Liver (tissue), 8 donors: ENCODE measurements at regions not wholly inside any gene's neighbourhood (a gene's known extent, or its start where the extent isn't known, plus 50 kb on each side); places are given as distances from the start of the nearest gene placed in this dataset.

Experiments
- DNase-seq: peaks from one replicate; pipeline ENCODE4 v3.0.0-alpha.2; 2017; ENCODE audit warnings: low spot score
- H3K27ac ChIP-seq, 2 donors: one replicate each; pipeline ENCODE4 v1.7.0; 2013; ENCODE audit warnings: inconsistent platforms in 2 of 2, low read length in 2 of 2, control low read depth in 1 of 2, low read depth in 1 of 2, mild to moderate bottlenecking in 1 of 2
- H3K27me3 ChIP-seq, 4 donors: one replicate each; pipeline versions ENCODE4 v1.6.1 to v1.7.0; 2013; ENCODE audit warnings: low read length in 3 of 4, inconsistent platforms in 1 of 4, mild to moderate bottlenecking in 1 of 4, moderate library complexity in 1 of 4; ENCODE audit not compliant: control insufficient read depth in 4 of 4, insufficient read depth in 4 of 4
- H3K36me3 ChIP-seq, 4 donors: one replicate each; pipeline versions ENCODE4 v1.6.1 to v1.7.0; 2013; ENCODE audit warnings: low read length in 3 of 4, mild to moderate bottlenecking in 3 of 4, low read depth in 1 of 4, moderate library complexity in 1 of 4; ENCODE audit not compliant: control insufficient read depth in 4 of 4, insufficient read depth in 3 of 4
- H3K4me1 ChIP-seq, 4 donors: one replicate each; pipeline versions ENCODE4 v1.6.1 to v1.7.0; 2013; ENCODE audit warnings: low read length in 3 of 4, mild to moderate bottlenecking in 3 of 4, moderate library complexity in 1 of 4; ENCODE audit not compliant: control insufficient read depth in 4 of 4, insufficient read depth in 4 of 4
- H3K4me3 ChIP-seq, 3 donors: one replicate each; pipeline versions ENCODE4 v1.6.1 to v1.7.0; 2013; ENCODE audit warnings: low read length in 3 of 3, control low read depth in 1 of 3, low read depth in 1 of 3, mild to moderate bottlenecking in 1 of 3
- H3K9ac ChIP-seq, 2 donors: one replicate each; pipeline ENCODE4 v1.7.0; 2013; ENCODE audit warnings: low read length in 2 of 2, mild to moderate bottlenecking in 2 of 2, moderate library complexity in 2 of 2, control low read depth in 1 of 2, low read depth in 1 of 2
- H3K9me3 ChIP-seq, 4 donors: one replicate each; pipeline versions ENCODE4 v1.6.1 to v1.7.0; 2013; ENCODE audit warnings: low read length in 3 of 4; ENCODE audit not compliant: control insufficient read depth in 4 of 4
- EGR1 ChIP-seq, 2 donors: IDR thresholded peaks; 2 replicates each; pipeline ENCODE4 v1.6.1; 2016 to 2018; ENCODE audit warnings: antibody characterized with exemption in 2 of 2, low read depth in 2 of 2
- FOXA1 ChIP-seq: IDR thresholded peaks from 2 replicates; pipeline ENCODE4 v1.6.1; 2016; ENCODE audit warnings: antibody characterized with exemption
- FOXA2 ChIP-seq: IDR thresholded peaks from 2 replicates; pipeline ENCODE4 v1.6.1; 2016; ENCODE audit warnings: antibody characterized with exemption
- GABPA ChIP-seq, 2 donors: IDR thresholded peaks in 1 of 2; conservative IDR thresholded peaks in 1 of 2; 2 replicates each; pipeline ENCODE4 v1.6.1; 2016; ENCODE audit warnings: antibody characterized with exemption in 2 of 2, mild to moderate bottlenecking in 1 of 2, moderate library complexity in 1 of 2
- HNF4A ChIP-seq, 2 donors: conservative IDR thresholded peaks; 2 replicates each; pipeline ENCODE4 v1.6.1; 2016; ENCODE audit warnings: antibody characterized with exemption in 2 of 2, mild to moderate bottlenecking in 2 of 2
- HNF4G ChIP-seq: IDR thresholded peaks from 2 replicates; pipeline ENCODE4 v1.6.1; 2016; ENCODE audit warnings: antibody characterized with exemption
- RAD21 ChIP-seq, 2 donors: IDR thresholded peaks; 2 replicates each; pipeline ENCODE4 v1.6.1; 2016; ENCODE audit warnings: antibody characterized with exemption in 2 of 2, mild to moderate bottlenecking in 2 of 2
- SP1 ChIP-seq: IDR thresholded peaks from 2 replicates; pipeline ENCODE4 v1.6.1; 2018; ENCODE audit warnings: antibody characterized with exemption, mild to moderate bottlenecking
- TAF1 ChIP-seq: conservative IDR thresholded peaks from 2 replicates; pipeline ENCODE4 v1.6.1; 2016; ENCODE audit warnings: antibody characterized with exemption, mild to moderate bottlenecking
- WGBS: extraction: QIAGEN DNeasy Blood & Tissue Kit; methylation state at CpG from one replicate; pipeline ENCODE4 v1.1.7; 2013; 5-methylcytosine and 5-hydroxymethylcytosine counted together
- TF ChIP-seq, protein P1 (sequence below): IDR thresholded peaks from 2 replicates; pipeline ENCODE4 v1.6.1; 2016; ENCODE audit warnings: antibody characterized with exemption
- TF ChIP-seq, protein P2 (sequence below): IDR thresholded peaks from 2 replicates; pipeline ENCODE4 v1.6.1; 2016; ENCODE audit warnings: antibody characterized with exemption
- TF ChIP-seq, protein P3 (sequence below): fragments of 150-350 bp; IDR thresholded peaks from 2 replicates; pipeline ENCODE4 v1.5.1; 2017; ENCODE audit warnings: improper control_type of control experiment, low read depth, low read length; ENCODE audit not compliant: missing input control
- TF ChIP-seq, protein P4 (sequence below): IDR thresholded peaks from 2 replicates; pipeline ENCODE4 v1.6.1; 2016; ENCODE audit warnings: antibody characterized with exemption
- TF ChIP-seq, protein P5 (sequence below): IDR thresholded peaks from 2 replicates; pipeline ENCODE4 v1.6.1; 2016; ENCODE audit warnings: antibody characterized with exemption, mild to moderate bottlenecking
- donor health status: healthy.
- donor health status: healthy.
- donor health status: healthy.
- donor health status: healthy.
- donor health status: healthy.

DNA sequence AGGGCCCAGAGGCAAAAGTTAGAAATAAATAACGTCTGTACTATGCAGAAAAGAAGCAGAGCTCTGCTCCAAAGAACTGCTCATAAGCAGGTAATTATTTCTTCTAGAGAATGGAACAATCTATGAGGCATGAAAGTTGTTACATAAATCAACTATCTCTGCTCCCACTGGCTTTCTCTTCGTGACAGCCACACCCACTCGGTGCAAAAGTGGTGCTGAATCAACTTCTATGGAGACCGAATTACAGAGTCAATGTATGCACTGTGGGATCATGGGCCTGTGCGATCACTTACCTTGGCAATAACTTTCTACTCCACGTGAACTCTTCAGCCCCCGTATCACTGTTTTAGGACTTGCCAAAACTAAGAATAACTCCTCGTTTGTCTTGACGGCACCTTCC is 99.4 kb upstream of the ATXN3L start:
- H3K9me3 ChIP-seq = no peaks in the 10 kb centered on the region
- H3K4me3 ChIP-seq = no peak overlapping the region
- TF ChIP-seq, protein P1, sequence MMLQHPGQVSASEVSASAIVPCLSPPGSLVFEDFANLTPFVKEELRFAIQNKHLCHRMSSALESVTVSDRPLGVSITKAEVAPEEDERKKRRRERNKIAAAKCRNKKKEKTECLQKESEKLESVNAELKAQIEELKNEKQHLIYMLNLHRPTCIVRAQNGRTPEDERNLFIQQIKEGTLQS = no peak
- TF ChIP-seq, protein P2, sequence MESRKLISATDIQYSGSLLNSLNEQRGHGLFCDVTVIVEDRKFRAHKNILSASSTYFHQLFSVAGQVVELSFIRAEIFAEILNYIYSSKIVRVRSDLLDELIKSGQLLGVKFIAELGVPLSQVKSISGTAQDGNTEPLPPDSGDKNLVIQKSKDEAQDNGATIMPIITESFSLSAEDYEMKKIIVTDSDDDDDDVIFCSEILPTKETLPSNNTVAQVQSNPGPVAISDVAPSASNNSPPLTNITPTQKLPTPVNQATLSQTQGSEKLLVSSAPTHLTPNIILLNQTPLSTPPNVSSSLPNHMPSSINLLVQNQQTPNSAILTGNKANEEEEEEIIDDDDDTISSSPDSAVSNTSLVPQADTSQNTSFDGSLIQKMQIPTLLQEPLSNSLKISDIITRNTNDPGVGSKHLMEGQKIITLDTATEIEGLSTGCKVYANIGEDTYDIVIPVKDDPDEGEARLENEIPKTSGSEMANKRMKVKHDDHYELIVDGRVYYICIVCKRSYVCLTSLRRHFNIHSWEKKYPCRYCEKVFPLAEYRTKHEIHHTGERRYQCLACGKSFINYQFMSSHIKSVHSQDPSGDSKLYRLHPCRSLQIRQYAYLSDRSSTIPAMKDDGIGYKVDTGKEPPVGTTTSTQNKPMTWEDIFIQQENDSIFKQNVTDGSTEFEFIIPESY = no peak
- TF ChIP-seq TAF1 = no peak
- TF ChIP-seq SP1 = no peak
- TF ChIP-seq EGR1 (IDR thresholded peaks at IDR 0.05; ENCODE audit: low read depth in 2 of 2) = no peak
- no peak for TF ChIP-seq GABPA (IDR thresholded peaks at IDR 0.05 in 1 of 2, conservative IDR thresholded peaks at IDR 0.05 in 1 of 2)
- TF ChIP-seq RAD21 (IDR thresholded peaks at IDR 0.05) = no peak
- no peak for TF ChIP-seq HNF4A (conservative IDR thresholded peaks at IDR 0.05)
- TF ChIP-seq, protein P3, sequence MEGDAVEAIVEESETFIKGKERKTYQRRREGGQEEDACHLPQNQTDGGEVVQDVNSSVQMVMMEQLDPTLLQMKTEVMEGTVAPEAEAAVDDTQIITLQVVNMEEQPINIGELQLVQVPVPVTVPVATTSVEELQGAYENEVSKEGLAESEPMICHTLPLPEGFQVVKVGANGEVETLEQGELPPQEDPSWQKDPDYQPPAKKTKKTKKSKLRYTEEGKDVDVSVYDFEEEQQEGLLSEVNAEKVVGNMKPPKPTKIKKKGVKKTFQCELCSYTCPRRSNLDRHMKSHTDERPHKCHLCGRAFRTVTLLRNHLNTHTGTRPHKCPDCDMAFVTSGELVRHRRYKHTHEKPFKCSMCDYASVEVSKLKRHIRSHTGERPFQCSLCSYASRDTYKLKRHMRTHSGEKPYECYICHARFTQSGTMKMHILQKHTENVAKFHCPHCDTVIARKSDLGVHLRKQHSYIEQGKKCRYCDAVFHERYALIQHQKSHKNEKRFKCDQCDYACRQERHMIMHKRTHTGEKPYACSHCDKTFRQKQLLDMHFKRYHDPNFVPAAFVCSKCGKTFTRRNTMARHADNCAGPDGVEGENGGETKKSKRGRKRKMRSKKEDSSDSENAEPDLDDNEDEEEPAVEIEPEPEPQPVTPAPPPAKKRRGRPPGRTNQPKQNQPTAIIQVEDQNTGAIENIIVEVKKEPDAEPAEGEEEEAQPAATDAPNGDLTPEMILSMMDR = no peak
- TF ChIP-seq FOXA2 = no peak
- TF ChIP-seq HNF4G = no peak
- TF ChIP-seq, protein P4, sequence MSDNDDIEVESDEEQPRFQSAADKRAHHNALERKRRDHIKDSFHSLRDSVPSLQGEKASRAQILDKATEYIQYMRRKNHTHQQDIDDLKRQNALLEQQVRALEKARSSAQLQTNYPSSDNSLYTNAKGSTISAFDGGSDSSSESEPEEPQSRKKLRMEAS = no peak
- TF ChIP-seq FOXA1 = no peak
- TF ChIP-seq, protein P5, sequence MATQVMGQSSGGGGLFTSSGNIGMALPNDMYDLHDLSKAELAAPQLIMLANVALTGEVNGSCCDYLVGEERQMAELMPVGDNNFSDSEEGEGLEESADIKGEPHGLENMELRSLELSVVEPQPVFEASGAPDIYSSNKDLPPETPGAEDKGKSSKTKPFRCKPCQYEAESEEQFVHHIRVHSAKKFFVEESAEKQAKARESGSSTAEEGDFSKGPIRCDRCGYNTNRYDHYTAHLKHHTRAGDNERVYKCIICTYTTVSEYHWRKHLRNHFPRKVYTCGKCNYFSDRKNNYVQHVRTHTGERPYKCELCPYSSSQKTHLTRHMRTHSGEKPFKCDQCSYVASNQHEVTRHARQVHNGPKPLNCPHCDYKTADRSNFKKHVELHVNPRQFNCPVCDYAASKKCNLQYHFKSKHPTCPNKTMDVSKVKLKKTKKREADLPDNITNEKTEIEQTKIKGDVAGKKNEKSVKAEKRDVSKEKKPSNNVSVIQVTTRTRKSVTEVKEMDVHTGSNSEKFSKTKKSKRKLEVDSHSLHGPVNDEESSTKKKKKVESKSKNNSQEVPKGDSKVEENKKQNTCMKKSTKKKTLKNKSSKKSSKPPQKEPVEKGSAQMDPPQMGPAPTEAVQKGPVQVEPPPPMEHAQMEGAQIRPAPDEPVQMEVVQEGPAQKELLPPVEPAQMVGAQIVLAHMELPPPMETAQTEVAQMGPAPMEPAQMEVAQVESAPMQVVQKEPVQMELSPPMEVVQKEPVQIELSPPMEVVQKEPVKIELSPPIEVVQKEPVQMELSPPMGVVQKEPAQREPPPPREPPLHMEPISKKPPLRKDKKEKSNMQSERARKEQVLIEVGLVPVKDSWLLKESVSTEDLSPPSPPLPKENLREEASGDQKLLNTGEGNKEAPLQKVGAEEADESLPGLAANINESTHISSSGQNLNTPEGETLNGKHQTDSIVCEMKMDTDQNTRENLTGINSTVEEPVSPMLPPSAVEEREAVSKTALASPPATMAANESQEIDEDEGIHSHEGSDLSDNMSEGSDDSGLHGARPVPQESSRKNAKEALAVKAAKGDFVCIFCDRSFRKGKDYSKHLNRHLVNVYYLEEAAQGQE = no peak
- H3K36me3 ChIP-seq = no peaks in the 10 kb centered on the region
- no peaks in the 10 kb centered on the region for H3K27me3 ChIP-seq
- no peaks in the 10 kb centered on the region for H3K4me1 ChIP-seq
- no peak for DNase-seq
- WGBS = 95% methylated on average over 9 of the region's 9 CpGs
- H3K27ac ChIP-seq = no peak overlapping the region
- H3K9ac ChIP-seq = no peak overlapping the region
